GM12878 (cell line): ENCODE measurements at regions not wholly inside any gene's neighbourhood (a gene's known extent, or its start where the extent isn't known, plus 50 kb on each side); places are given as distances from the start of the nearest gene placed in this dataset.

Experiments
- ATAC-seq: fragments of 200-7000 bp; cut with Tn5 transposase; 3 replicates; pipeline ENCODE4 v1.9.1; 2020; ENCODE audit warnings: mild to moderate bottlenecking, moderate library complexity
- BruUV-seq: library from RNA; stranded (reverse); fragments of 400-500 nt; replicated peaks from 2 replicates; lab custom pipeline; 2021; lab: Mats Ljungman, UMichigan
- CTCF ChIA-PET: fragments of 300-600 bp; sonication (Branson Sonifier 250); formaldehyde crosslinking; extraction: SDS; loops from one replicate; lab custom pipeline; 2021; ENCODE audit warnings: inconsistent platforms; lab: Yijun Ruan, JAX
- POLR2A ChIA-PET: fragments of 350-600 bp; formaldehyde crosslinking; extraction: SDS; loops from one replicate; lab custom pipeline; 2021; ENCODE audit warnings: inconsistent platforms; lab: Charles Lee
- RAD21 ChIA-PET: fragments of 300-600 bp; sonication (Branson Sonifier 250); formaldehyde crosslinking; loops from one replicate; lab custom pipeline; 2023; ENCODE audit warnings: antibody characterized with exemption; ENCODE audit not compliant: unreplicated experiment; lab: Charles Lee
- SMC1A ChIA-PET: fragments of 300-600 bp; sonication (Branson Sonifier 250); formaldehyde crosslinking; loops from one replicate; lab custom pipeline; 2023; ENCODE audit not compliant: unreplicated experiment, uncharacterized antibody; lab: Charles Lee
- DNase-seq: peaks from one replicate; pipeline ENCODE4 v3.0.0-alpha.2; 2011; ENCODE audit warnings: low read depth, low spot score
- FAIRE-seq: peaks from 3 replicates; lab custom pipeline; 2011; peaks lifted over from hg19 to GRCh38; lab: Jason Lieb, UNC
- H2AFZ ChIP-seq: 2 replicates; pipeline ENCODE4 v1.6.0; 2011; ENCODE audit warnings: low read depth, low read length, control low read depth; ENCODE audit not compliant: control insufficient read depth
- H3K27ac ChIP-seq: 2 replicates; pipeline ENCODE4 v1.5.1; 2011; ENCODE audit warnings: control low read depth; ENCODE audit not compliant: control insufficient read depth, insufficient read depth
- H3K27me3 ChIP-seq, 2 experiments: replicated peaks in 1 of 2; 2 replicates each; pipeline versions ENCODE4 v1.6.0 to v1.6.1; 2011; ENCODE audit warnings: low read length in 1 of 2; ENCODE audit not compliant: control insufficient read depth in 2 of 2, insufficient read depth in 2 of 2
- H3K36me3 ChIP-seq, 2 experiments: 2 replicates each; pipeline ENCODE4 v1.5.1; 2011; ENCODE audit warnings: low read length in 1 of 2; ENCODE audit not compliant: control insufficient read depth in 2 of 2, insufficient read depth in 2 of 2
- H3K4me1 ChIP-seq: 2 replicates; pipeline ENCODE4 v1.6.1; 2011; ENCODE audit warnings: mild to moderate bottlenecking, low read length, moderate library complexity, mixed read lengths; ENCODE audit not compliant: control insufficient read depth, insufficient read depth
- H3K4me2 ChIP-seq: 2 replicates; pipeline ENCODE4 v1.6.0; 2011; ENCODE audit warnings: control low read depth; ENCODE audit not compliant: control insufficient read depth, insufficient read depth
- H3K4me3 ChIP-seq: fragments of 200-600 bp; sonication (generic); 2 replicates; pipeline ENCODE4 v1.5.1; 2016
- H3K79me2 ChIP-seq: 2 replicates; pipeline ENCODE4 v1.6.0; 2011; ENCODE audit warnings: low read length; ENCODE audit not compliant: control insufficient read depth, insufficient read depth
- H3K9ac ChIP-seq: 2 replicates; pipeline ENCODE4 v1.8.0; 2011; ENCODE audit warnings: low read length, control low read depth, mixed read lengths; ENCODE audit not compliant: control insufficient read depth, insufficient read depth
- H3K9me3 ChIP-seq: replicated peaks from 3 replicates; pipeline ENCODE4 v1.5.1; 2011; ENCODE audit warnings: mild to moderate bottlenecking, low read length; ENCODE audit not compliant: control insufficient read depth, insufficient read depth
- H4K20me1 ChIP-seq: 2 replicates; pipeline ENCODE4 v1.6.0; 2011; ENCODE audit not compliant: control insufficient read depth, insufficient read depth
- ATF2 ChIP-seq: IDR thresholded peaks from 2 replicates; pipeline ENCODE4 v1.6.1; 2012; ENCODE audit warnings: low read length, inconsistent platforms
- BCL11A ChIP-seq: IDR thresholded peaks from 2 replicates; pipeline ENCODE4 v1.6.1; 2011; ENCODE audit warnings: low read depth, low read length
- BRCA1 ChIP-seq: IDR thresholded peaks from 2 replicates; pipeline ENCODE4 v1.6.1; 2011; ENCODE audit warnings: low read depth, low read length, improper control_type of control experiment
- CHD2 ChIP-seq: IDR thresholded peaks from 2 replicates; pipeline ENCODE4 v1.6.1; 2011; ENCODE audit warnings: low read depth, low read length, improper control_type of control experiment, borderline replicate concordance
- EGR1 ChIP-seq, 2 experiments: IDR thresholded peaks; 1 replicate in 1 of 2; 2 replicates in 1 of 2; pipeline ENCODE4 v1.6.1; 2011 to 2012; ENCODE audit warnings: low read depth in 2 of 2, low read length in 2 of 2, borderline replicate concordance in 1 of 2, mild to moderate bottlenecking in 1 of 2, moderate library complexity in 1 of 2
- EZH2 ChIP-seq: IDR thresholded peaks from 2 replicates; pipeline ENCODE4 v1.6.1; 2012; ENCODE audit warnings: low read depth, mild to moderate bottlenecking, control low read depth, inconsistent platforms, low read length, borderline replicate concordance; ENCODE audit not compliant: control insufficient read depth
- MXI1 ChIP-seq: fragments of 150-350 bp; IDR thresholded peaks from 2 replicates; pipeline ENCODE4 v1.6.1; 2011; ENCODE audit warnings: low read depth, mild to moderate bottlenecking, inconsistent platforms, low read length, improper control_type of control experiment
- MYB ChIP-seq: fragments of 150-350 bp; IDR thresholded peaks from 2 replicates; pipeline ENCODE4 v1.6.1; 2014; ENCODE audit warnings: mild to moderate bottlenecking, low read depth, low read length, borderline replicate concordance
- PML ChIP-seq: IDR thresholded peaks from 2 replicates; pipeline ENCODE4 v1.6.1; 2012; ENCODE audit warnings: low read length, inconsistent platforms
- ZBTB40 ChIP-seq: fragments of 450-650 bp; IDR thresholded peaks from 2 replicates; pipeline ENCODE4 v1.6.1; 2016; ENCODE audit warnings: mild to moderate bottlenecking, moderate library complexity, borderline replicate concordance
- in situ Hi-C: fragments of 300-500 bp; cut with MboI; formaldehyde crosslinking; loops from 9 replicates; pipeline ENCODE4 v1.14.3; 2018; ENCODE audit warnings: mixed read lengths
- intact Hi-C: fragments of 100-400 bp; cut with micrococcal nuclease; formaldehyde crosslinking; loops from one replicate; pipeline ENCODE4 v1.14.2; 2022; ENCODE audit not compliant: unreplicated experiment
- TF ChIP-seq, protein P1 (sequence below): IDR thresholded peaks from 2 replicates; pipeline ENCODE4 v1.6.1; 2012; ENCODE audit warnings: improper control_type of control experiment, low read depth, low read length; ENCODE audit not compliant: insufficient replicate concordance
- TF ChIP-seq, protein P2 (sequence below): IDR thresholded peaks from 2 replicates; pipeline ENCODE4 v1.6.1; 2011; ENCODE audit warnings: low read depth, low read length, improper control_type of control experiment, borderline replicate concordance

DNA sequence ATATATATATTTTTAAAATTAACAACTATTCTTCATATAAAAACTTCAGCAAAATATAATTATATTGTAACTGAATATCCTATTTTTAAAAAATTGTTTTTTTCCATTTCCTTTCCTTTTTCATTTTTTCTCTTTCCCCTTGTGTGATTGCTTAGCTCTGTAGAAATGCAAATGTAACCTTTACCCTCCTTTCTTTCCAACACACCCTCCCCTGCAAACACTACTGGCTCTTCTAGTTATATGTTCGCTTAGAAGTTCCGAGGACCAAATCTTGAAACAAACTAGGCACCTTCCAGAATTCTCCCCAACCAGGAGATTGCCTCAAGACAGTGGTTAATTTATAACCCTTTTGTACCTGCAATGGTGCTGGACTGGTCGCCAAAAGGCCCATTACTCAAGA lies 1980.0 kb upstream of the CDH6 start (continued):
- TF ChIP-seq, protein P1, sequence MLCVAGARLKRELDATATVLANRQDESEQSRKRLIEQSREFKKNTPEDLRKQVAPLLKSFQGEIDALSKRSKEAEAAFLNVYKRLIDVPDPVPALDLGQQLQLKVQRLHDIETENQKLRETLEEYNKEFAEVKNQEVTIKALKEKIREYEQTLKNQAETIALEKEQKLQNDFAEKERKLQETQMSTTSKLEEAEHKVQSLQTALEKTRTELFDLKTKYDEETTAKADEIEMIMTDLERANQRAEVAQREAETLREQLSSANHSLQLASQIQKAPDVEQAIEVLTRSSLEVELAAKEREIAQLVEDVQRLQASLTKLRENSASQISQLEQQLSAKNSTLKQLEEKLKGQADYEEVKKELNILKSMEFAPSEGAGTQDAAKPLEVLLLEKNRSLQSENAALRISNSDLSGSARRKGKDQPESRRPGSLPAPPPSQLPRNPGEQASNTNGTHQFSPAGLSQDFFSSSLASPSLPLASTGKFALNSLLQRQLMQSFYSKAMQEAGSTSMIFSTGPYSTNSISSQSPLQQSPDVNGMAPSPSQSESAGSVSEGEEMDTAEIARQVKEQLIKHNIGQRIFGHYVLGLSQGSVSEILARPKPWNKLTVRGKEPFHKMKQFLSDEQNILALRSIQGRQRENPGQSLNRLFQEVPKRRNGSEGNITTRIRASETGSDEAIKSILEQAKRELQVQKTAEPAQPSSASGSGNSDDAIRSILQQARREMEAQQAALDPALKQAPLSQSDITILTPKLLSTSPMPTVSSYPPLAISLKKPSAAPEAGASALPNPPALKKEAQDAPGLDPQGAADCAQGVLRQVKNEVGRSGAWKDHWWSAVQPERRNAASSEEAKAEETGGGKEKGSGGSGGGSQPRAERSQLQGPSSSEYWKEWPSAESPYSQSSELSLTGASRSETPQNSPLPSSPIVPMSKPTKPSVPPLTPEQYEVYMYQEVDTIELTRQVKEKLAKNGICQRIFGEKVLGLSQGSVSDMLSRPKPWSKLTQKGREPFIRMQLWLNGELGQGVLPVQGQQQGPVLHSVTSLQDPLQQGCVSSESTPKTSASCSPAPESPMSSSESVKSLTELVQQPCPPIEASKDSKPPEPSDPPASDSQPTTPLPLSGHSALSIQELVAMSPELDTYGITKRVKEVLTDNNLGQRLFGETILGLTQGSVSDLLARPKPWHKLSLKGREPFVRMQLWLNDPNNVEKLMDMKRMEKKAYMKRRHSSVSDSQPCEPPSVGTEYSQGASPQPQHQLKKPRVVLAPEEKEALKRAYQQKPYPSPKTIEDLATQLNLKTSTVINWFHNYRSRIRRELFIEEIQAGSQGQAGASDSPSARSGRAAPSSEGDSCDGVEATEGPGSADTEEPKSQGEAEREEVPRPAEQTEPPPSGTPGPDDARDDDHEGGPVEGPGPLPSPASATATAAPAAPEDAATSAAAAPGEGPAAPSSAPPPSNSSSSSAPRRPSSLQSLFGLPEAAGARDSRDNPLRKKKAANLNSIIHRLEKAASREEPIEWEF: no peak
- TF ChIP-seq EGR1 (IDR thresholded peaks at IDR 0.05; ENCODE audit: borderline replicate concordance in 1 of 2, low read depth in 2 of 2, low read length in 2 of 2): no peak
- no peak for TF ChIP-seq MYB
- TF ChIP-seq EZH2: no peak
- TF ChIP-seq, all 136 proteins: peak for 0

- Histone ChIP-seq H3K9me3 (no peaks in the 10 kb centered on the region), H3K27ac (no peak overlapping the region), H4K20me1 (no peaks in the 10 kb centered on the region), H3K79me2 (no peaks in the 10 kb centered on the region), H3K9ac (no peak overlapping the region), H3K4me2 (no peak overlapping the region), H2AFZ (no peak overlapping the region), H3K27me3 (no peaks in the 10 kb centered on the region), H3K4me3 (no peak overlapping the region), H3K4me1 (no peaks in the 10 kb centered on the region), H3K36me3 (no peaks in the 10 kb centered on the region)
- ATAC-seq: no peak
- BruUV-seq: no TSS peak
- intact Hi-C loops: no loop called here
- ChIA-PET POLR2A (no interaction called here), SMC1A (no interaction called here), RAD21 (no interaction called here), CTCF (no interaction called here)
- in situ Hi-C loops: no loop called here
- no peak for FAIRE-seq
- DNase-seq: no peak
- TF ChIP-seq BCL11A (no peak), CHD2 (no peak), ZBTB40 (no peak), BRCA1 (no peak), PML (no peak), ATF2 (no peak), MXI1 (no peak)
- TF ChIP-seq, protein P2, sequence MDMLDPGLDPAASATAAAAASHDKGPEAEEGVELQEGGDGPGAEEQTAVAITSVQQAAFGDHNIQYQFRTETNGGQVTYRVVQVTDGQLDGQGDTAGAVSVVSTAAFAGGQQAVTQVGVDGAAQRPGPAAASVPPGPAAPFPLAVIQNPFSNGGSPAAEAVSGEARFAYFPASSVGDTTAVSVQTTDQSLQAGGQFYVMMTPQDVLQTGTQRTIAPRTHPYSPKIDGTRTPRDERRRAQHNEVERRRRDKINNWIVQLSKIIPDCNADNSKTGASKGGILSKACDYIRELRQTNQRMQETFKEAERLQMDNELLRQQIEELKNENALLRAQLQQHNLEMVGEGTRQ: no peak
Measured at GRCh38 chr5:29208024-29208423, 1985.5 kb upstream of the CDH6 start.
